ENCODE measurements at regions not wholly inside any gene's neighbourhood (a gene's known extent, or its start where the extent isn't known, plus 50 kb on each side); places are given as distances from the start of the nearest gene placed in this dataset.

DNA sequence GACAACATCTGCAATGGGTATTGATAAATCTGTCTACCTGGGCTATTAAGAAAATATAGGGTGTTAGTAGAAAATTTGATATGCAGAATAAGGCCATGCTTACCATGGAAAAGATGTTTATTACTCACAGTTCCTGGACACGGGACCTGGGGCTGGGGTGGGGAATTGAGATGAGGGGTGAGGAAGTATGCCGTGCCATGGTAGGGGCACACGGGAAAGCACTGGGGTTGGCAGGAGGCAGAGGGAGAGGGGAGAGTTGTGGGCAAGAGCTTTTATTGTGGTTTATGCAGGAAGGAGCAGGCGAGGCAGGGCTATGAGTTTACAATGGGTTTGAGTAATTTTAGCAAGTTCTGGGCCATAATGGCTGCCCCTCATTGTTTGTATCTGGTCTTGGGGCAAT lies 493.8 kb downstream of the SIPA1L2 start:
- no peak overlapping the region for H3K27ac ChIP-seq
- TF ChIP-seq, protein P1, sequence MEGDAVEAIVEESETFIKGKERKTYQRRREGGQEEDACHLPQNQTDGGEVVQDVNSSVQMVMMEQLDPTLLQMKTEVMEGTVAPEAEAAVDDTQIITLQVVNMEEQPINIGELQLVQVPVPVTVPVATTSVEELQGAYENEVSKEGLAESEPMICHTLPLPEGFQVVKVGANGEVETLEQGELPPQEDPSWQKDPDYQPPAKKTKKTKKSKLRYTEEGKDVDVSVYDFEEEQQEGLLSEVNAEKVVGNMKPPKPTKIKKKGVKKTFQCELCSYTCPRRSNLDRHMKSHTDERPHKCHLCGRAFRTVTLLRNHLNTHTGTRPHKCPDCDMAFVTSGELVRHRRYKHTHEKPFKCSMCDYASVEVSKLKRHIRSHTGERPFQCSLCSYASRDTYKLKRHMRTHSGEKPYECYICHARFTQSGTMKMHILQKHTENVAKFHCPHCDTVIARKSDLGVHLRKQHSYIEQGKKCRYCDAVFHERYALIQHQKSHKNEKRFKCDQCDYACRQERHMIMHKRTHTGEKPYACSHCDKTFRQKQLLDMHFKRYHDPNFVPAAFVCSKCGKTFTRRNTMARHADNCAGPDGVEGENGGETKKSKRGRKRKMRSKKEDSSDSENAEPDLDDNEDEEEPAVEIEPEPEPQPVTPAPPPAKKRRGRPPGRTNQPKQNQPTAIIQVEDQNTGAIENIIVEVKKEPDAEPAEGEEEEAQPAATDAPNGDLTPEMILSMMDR (IDR thresholded peaks at IDR 0.05): no peak
- TF ChIP-seq ZFX (IDR thresholded peaks at IDR 0.05; ENCODE audit: borderline replicate concordance): no peak

DNA sequence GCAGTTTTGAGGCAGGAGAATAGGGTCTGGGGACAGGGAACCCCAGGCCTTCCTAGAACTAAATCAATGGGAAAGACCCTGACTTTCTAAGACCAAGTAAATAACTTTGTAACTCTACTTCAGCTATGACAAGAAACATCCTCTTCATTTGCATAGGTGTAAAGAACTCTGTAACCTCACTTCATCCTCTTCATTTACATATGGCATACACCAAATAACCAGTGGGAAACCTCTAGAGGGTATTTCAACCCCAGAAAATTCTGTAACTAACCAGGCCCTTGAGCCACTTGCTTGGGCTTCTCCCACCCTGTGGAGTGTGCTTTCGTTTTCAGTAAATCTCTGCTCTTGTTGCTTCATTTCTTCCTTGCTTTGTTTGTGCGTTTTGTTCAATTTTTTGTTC lies 495.6 kb downstream of the SIPA1L2 start:
- TF ChIP-seq ZFX (IDR thresholded peaks at IDR 0.05; ENCODE audit: borderline replicate concordance): no peak
- TF ChIP-seq, protein P1 (IDR thresholded peaks at IDR 0.05): no peak
- H3K27ac ChIP-seq: no peak overlapping the region

DNA sequence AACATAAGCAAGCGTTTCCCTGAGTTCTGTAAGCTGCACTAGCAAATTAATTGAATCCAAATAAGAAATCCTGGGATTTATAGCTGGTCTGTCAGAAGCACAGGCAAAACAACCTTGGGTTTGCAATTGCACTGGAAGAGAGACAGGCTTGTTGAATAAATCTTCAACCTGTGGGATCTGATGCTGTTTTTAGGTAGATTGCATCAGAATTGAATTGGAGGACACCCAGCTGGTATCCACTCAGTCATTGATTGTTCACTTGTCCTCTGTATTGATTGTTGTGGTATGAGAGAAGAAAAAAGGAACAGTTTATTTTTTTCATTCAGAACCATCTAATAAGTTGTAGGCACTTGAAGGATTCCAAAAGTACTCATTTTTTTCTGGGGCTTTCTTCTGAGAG lies 497.4 kb downstream of the SIPA1L2 start:
- no peak overlapping the region for H3K27ac ChIP-seq
- TF ChIP-seq, protein P1 (IDR thresholded peaks at IDR 0.05): no peak
- no peak for TF ChIP-seq ZFX (IDR thresholded peaks at IDR 0.05; ENCODE audit: borderline replicate concordance)

DNA sequence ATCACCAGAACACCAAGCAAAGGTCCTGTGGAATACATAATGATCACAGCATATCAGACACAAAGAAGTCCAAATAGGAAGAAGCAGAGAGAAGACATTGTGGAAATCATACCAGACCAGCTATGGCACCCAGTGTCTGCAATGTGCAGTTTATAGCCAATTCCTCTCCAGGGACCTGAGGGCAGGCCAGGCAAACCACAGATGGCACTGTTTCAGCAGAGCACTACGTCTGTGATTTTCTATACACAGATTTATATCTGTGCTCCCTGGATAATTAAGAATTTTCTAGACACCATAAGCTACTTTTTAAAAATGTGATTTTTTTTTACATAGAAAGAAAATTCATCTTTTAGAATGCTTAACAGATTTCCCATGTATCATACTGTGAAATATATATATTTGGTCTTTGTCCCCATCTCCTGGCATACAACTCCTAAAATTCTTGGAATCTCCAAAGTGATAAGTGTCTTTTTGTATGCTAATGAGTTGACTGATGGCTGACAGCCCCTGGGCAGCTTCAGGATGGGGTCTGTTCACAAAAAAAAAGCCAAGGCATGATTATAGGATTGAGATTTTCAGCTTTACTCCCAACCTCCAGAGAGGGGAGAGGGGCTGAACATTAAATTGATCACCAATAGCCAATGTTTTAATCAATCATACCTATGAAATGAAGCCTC lies 498.1 kb downstream of the SIPA1L2 start:
- TF ChIP-seq ZFX (IDR thresholded peaks at IDR 0.05; ENCODE audit: borderline replicate concordance): no peak
- TF ChIP-seq, protein P1 (IDR thresholded peaks at IDR 0.05): no peak
- no peak overlapping the region for H3K27ac ChIP-seq

DNA sequence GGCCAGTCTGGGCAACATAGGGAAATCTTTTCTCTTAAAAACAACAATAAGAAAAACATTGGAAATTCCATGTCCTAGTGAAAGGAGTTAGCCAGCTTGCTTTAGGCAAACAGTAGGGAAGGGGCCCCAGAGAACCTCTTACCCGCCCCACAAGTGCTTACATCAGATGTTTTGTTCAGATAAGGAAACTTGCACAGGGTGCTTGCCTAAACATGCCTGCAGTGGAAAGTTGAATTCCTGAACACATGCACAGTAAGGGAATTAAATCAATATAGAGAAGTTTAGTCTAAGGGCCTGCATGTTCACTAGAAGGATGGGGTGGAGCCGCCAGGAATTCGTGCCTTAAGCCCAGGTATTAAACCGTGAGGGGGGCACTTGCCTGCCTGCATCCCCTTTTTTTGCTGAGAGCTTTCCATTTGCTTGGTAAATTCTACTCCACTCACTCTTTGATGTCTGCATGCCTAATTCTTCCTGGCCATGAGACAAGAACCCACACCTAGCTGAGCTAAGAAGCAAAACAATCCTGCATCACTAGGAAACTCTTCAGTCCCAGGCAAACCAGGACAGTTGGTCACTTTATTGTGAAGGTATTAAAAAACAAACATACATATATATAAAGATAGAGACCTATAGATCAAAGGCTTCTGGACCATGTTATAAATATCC lies 499.0 kb downstream of the SIPA1L2 start:
- no peak overlapping the region for H3K27ac ChIP-seq
- TF ChIP-seq ZFX (IDR thresholded peaks at IDR 0.05; ENCODE audit: borderline replicate concordance): no peak
- TF ChIP-seq, protein P1 (IDR thresholded peaks at IDR 0.05): no peak

DNA sequence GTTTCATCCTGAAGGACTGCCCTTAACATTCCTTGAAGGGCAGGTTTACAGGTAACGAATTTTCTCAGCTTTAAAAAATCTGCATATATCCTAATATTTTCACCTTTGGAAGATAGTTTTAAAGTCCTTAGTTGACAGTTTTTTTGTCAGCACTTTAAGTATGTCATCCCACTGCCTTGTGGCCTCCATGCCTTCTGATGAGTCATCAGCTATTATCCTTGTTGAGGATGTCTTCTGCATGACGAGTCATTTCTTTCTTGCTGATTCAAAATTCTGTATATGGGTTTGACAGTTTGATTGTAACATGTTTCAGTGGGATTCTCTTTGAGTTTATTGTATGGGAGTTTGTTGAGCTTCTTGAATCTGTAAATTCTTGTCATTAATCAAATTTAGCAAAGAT lies 500.6 kb downstream of the DISC1 start:
- TF ChIP-seq ZFX (IDR thresholded peaks at IDR 0.05; ENCODE audit: borderline replicate concordance): no peak
- TF ChIP-seq, protein P1 (IDR thresholded peaks at IDR 0.05): no peak
- no peak overlapping the region for H3K27ac ChIP-seq

All from 22Rv1 (cell line).